ENCODE measurements at regions not wholly inside any gene's neighbourhood (a gene's known extent, or its start where the extent isn't known, plus 50 kb on each side); places are given as distances from the start of the nearest gene placed in this dataset.

DNA sequence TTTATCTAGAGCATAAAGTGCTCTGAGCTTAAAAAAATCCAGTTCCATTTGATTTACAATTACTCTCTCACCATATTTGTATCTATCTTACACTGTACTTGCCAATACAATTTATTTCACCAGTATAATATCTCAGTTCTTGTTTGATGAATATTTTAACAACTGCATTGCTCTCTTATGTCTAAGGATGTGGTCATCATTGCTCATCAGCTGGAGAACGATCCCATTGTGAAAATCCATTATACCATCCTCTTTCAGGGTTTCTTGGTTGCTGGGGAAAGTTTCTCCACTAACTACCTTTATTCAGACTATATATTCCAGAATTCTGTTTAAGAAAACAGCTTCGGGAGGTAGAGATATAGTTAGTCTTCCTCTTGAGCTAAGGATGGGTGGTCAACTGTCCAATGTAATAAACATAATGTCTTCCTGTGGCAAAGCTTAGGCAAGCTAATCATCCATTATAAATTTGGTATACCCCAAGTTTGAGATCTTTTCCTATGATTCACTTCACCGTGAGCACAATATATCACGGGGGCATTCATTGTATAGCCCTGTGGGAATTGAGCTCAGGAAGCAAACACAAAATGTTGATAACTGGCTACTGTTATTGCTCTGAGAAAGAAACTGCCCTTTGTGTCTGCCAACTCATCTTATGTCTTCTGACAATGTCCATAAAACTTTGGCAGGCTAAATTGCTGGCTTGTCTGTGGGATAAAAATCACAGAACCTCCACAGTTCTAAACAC, 2361.9 kb downstream of the ARAP2 start:
- Histone ChIP-seq H3K27ac (ENCODE audit: low read depth, low read length, severe bottlenecking) (no peak overlapping the region), H3K9me3 (ENCODE audit: control insufficient read depth, low read length) (no peaks in the 10 kb centered on the region), H3K36me3 (ENCODE audit: control insufficient read depth, insufficient read depth, low read length) (no peaks in the 10 kb centered on the region), H3K4me3 (ENCODE audit: extremely low read depth, insufficient read depth, low read length, poor library complexity, severe bottlenecking) (no peak overlapping the region), H3K4me1 (ENCODE audit: control insufficient read depth, insufficient read depth, low read length, poor library complexity, severe bottlenecking) (no peaks in the 10 kb centered on the region)
- WGBS, 2 experiments (ENCODE audit: insufficient coverage in 2 of 2): 100% methylated on average over 2 of the region's 4 CpGs; no CpG with 5 or more reads in 1 of the 2 experiments

DNA sequence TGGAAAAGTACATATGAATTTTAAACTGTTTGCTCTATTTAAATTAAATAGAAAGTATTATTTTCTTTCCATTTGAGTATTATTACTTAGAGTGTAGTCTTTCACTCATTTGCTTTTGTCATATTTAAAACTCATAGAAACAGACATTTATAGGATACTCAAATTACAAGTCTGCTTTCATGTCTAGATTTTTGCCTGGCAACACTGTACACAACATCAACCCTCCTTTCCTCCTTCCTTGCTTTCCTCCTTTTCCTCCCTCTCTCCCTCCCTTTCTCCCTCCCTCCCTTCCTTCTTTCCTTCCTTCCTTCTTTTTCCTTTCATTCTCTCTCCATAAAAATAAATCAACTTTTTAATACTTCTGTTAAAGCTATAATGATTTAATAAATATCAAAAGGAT, 2361.2 kb downstream of the ARAP2 start:
- Histone ChIP-seq H3K9me3 (ENCODE audit: control insufficient read depth, low read length) (no peaks in the 10 kb centered on the region), H3K36me3 (ENCODE audit: control insufficient read depth, insufficient read depth, low read length) (no peaks in the 10 kb centered on the region), H3K4me3 (ENCODE audit: extremely low read depth, insufficient read depth, low read length, poor library complexity, severe bottlenecking) (no peak overlapping the region), H3K4me1 (ENCODE audit: control insufficient read depth, insufficient read depth, low read length, poor library complexity, severe bottlenecking) (no peaks in the 10 kb centered on the region), H3K27ac (ENCODE audit: low read depth, low read length, severe bottlenecking) (no peak overlapping the region)

DNA sequence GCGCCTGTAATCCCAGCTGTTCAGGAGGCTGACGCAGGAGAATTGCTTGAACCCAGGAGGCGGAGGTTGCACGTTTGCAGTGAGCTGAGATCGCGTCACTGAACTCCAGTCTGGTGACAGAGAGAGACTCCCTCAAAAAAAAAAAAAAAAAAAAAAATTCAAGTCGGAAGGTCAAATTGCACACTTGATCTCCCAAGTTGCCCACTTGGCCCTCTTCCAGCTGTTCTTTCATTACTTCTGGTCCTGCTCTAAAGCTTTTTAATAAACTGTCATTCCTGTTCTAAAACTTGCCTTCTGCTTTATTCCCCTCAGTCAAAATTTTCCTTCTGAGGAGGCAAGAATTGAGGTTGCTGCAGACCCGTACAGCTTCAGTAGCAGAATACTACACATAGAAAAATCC, 2358.0 kb downstream of the ARAP2 start:
- WGBS, 2 experiments (ENCODE audit: insufficient coverage in 2 of 2): 91 to 94% methylated on average over 8 of the region's 8 CpGs
- Histone ChIP-seq H3K27ac (ENCODE audit: low read depth, low read length, severe bottlenecking) (no peak overlapping the region), H3K4me1 (ENCODE audit: control insufficient read depth, insufficient read depth, low read length, poor library complexity, severe bottlenecking) (no peaks in the 10 kb centered on the region), H3K36me3 (ENCODE audit: control insufficient read depth, insufficient read depth, low read length) (no peaks in the 10 kb centered on the region), H3K9me3 (ENCODE audit: control insufficient read depth, low read length) (no peaks in the 10 kb centered on the region), H3K4me3 (ENCODE audit: extremely low read depth, insufficient read depth, low read length, poor library complexity, severe bottlenecking) (no peak overlapping the region)

DNA sequence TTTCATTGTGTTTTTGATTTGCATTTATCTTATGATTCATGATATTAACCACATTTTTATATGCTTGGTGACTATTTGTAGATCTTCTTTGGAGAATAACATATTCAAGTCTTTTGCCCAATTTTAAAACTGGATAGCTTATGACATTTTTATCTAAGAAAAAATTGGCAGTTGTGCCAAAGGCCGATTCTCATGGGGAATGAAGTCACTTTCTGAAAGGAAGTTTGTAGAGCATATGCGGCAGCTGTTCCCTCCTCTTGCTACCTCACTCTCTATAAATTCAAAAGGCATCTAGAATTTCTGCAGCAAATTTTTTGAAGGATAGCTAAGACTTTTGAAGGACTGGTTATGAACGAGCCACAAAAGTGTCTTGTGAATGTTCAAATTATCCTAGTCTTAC, 2353.5 kb downstream of the ARAP2 start:
- H3K27ac ChIP-seq (ENCODE audit: low read depth, low read length, severe bottlenecking): no peak overlapping the region
- H3K4me1 ChIP-seq (ENCODE audit: control insufficient read depth, insufficient read depth, low read length, poor library complexity, severe bottlenecking): no peaks in the 10 kb centered on the region
- no peak overlapping the region for H3K4me3 ChIP-seq (ENCODE audit: extremely low read depth, insufficient read depth, low read length, poor library complexity, severe bottlenecking)
- WGBS, 2 experiments (ENCODE audit: insufficient coverage in 2 of 2): no CpG with 5 or more reads among the region's 3 CpGs
- no peaks in the 10 kb centered on the region for H3K36me3 ChIP-seq (ENCODE audit: control insufficient read depth, insufficient read depth, low read length)
- no peaks in the 10 kb centered on the region for H3K9me3 ChIP-seq (ENCODE audit: control insufficient read depth, low read length)

DNA sequence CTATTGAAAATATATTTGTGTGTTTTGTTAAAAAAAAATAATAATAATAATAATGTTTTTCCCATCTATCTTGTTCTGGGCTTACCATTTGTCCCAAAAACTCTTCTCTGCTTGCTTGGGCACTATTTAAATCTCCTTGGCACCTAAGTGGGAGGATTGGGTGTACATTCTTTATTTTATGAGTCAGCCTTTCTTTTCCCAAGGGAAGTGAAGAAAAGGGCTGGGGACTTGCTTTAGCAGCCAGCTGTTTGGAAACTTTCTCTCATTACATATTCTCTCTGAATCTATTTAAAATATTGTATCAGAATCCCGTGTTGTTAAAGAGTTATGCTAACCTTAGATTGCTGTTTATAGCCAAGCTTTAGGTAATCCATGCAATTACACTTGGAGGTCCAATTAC, 2332.4 kb downstream of the ARAP2 start:
- Histone ChIP-seq H3K4me3 (ENCODE audit: extremely low read depth, insufficient read depth, low read length, poor library complexity, severe bottlenecking) (no peak overlapping the region), H3K27ac (ENCODE audit: low read depth, low read length, severe bottlenecking) (no peak overlapping the region), H3K4me1 (ENCODE audit: control insufficient read depth, insufficient read depth, low read length, poor library complexity, severe bottlenecking) (no peaks in the 10 kb centered on the region), H3K9me3 (ENCODE audit: control insufficient read depth, low read length) (peaks cover 18% of the 10 kb centered on the region), H3K36me3 (ENCODE audit: control insufficient read depth, insufficient read depth, low read length) (no peaks in the 10 kb centered on the region)
- no CpG with 5 or more reads among the region's 1 CpG for WGBS, 2 experiments (ENCODE audit: insufficient coverage in 2 of 2)

DNA sequence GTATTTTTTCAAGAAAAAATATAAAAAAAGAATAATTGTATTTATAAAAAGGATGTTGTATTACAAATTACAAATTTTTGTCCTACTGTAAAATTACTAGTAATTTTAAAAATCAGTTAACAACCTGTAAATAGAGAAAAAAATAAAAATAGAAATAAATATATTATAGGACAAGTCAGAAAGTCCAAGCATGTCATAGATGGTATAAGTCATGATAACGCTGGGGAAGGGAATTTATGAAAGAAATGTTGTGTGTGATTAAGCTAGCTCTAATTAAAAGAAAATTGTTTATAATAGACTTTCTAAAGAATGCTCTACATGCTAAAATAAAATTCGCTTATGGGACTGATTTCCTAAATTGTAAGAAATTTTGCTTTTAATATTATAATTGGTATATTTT, 2329.9 kb downstream of the ARAP2 start:
- H3K9me3 ChIP-seq (ENCODE audit: control insufficient read depth, low read length): peaks cover 22% of the 10 kb centered on the region
- WGBS, 2 experiments (ENCODE audit: insufficient coverage in 2 of 2): 100% methylated on average over 1 of the region's 2 CpGs; no CpG with 5 or more reads in 1 of the 2 experiments
- no peak overlapping the region for H3K4me3 ChIP-seq (ENCODE audit: extremely low read depth, insufficient read depth, low read length, poor library complexity, severe bottlenecking)
- H3K36me3 ChIP-seq (ENCODE audit: control insufficient read depth, insufficient read depth, low read length): no peaks in the 10 kb centered on the region
- H3K27ac ChIP-seq (ENCODE audit: low read depth, low read length, severe bottlenecking): no peak overlapping the region
- H3K4me1 ChIP-seq (ENCODE audit: control insufficient read depth, insufficient read depth, low read length, poor library complexity, severe bottlenecking): no peaks in the 10 kb centered on the region

DNA sequence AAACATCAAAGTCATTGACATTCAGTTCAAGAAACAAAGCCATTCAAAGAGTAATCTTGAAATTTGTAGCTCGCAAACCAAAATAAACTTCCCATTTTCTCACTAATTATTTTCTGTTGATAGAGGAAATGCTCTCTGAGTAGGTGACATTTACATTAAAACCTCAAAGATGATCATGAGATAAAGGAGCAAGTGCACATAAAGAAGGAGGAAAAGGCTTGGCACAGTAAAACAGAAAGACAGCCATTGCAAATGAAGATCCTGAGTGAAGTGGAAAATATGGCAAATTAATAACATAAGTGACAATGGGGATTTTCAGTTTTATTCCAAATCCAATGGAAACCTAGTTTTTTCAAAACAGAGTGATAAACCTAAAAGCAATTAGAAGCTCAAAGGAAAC, 2320.8 kb downstream of the ARAP2 start:
- H3K9me3 ChIP-seq (ENCODE audit: control insufficient read depth, low read length): no peaks in the 10 kb centered on the region
- no CpG with 5 or more reads among the region's 1 CpG for WGBS, 2 experiments (ENCODE audit: insufficient coverage in 2 of 2)
- H3K27ac ChIP-seq (ENCODE audit: low read depth, low read length, severe bottlenecking): no peak overlapping the region
- no peaks in the 10 kb centered on the region for H3K36me3 ChIP-seq (ENCODE audit: control insufficient read depth, insufficient read depth, low read length)
- no peak overlapping the region for H3K4me3 ChIP-seq (ENCODE audit: extremely low read depth, insufficient read depth, low read length, poor library complexity, severe bottlenecking)
- peaks cover 6% of the 10 kb centered on the region for H3K4me1 ChIP-seq (ENCODE audit: control insufficient read depth, insufficient read depth, low read length, poor library complexity, severe bottlenecking)

DNA sequence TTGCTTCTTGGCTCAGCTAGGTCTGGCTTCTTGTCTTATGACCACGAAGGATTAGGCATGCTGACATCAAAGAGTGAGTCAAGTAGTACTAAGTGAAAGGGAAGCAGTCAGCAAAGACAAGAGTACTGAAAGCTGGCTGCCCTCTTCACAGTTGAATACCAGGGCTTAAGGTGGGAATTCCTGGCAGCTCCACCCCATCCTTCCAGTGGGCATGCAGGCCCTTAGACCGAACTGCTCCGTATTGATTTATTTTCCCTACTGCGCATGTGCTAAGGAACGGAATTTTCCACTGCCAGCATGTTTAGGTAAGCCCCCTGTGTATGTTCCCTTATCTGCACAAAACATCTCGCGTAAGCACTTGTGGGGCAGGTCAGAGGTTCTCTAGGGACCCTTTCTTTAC, 2320.1 kb downstream of the ARAP2 start:
- Histone ChIP-seq H3K9me3 (ENCODE audit: control insufficient read depth, low read length) (no peaks in the 10 kb centered on the region), H3K36me3 (ENCODE audit: control insufficient read depth, insufficient read depth, low read length) (no peaks in the 10 kb centered on the region), H3K27ac (ENCODE audit: low read depth, low read length, severe bottlenecking) (peak overlapping the region; percentile 7), H3K4me1 (ENCODE audit: control insufficient read depth, insufficient read depth, low read length, poor library complexity, severe bottlenecking) (peaks cover 6% of the 10 kb centered on the region), H3K4me3 (ENCODE audit: extremely low read depth, insufficient read depth, low read length, poor library complexity, severe bottlenecking) (no peak overlapping the region)
- 68 to 81% methylated on average over 7 of the region's 7 CpGs for WGBS, 2 experiments (ENCODE audit: insufficient coverage in 2 of 2)

DNA sequence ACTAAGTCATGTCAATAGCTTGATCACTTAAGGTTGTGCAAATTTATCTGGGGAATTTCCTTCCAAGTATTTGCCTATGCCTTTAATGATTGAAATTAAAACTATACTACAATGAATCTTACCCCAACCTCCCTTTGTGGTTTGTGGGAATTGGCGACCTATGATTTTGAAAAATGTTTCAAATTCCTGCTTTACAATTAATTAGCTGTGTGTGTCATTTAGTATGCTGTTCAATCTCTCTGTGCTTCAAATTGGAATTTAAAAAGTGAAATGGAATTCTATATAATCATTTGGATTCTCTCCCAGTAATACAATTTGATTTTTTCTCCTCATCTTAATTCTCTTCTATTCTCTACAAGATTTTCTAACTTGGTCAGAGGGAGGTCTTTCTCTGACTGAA, 2319.5 kb downstream of the ARAP2 start:
- no peak overlapping the region for H3K4me3 ChIP-seq (ENCODE audit: extremely low read depth, insufficient read depth, low read length, poor library complexity, severe bottlenecking)

DNA sequence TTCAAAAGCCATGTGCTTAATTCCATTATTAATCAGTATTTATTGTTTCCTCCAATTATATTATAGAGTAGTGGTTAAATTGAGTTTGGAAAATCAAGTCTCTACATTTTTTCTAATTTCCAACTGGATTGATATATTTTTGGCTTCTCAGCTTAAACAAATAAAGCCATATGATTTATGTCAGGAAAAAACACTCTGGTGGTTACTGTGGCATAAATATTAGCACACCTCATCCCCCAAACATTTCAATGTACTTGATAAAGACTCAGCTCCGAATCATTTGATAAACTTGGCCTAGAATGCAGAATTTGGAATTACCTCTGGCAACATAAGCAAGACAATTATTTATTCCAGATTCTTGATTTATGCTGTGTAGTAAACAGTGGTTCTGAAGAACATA, 2313.8 kb downstream of the ARAP2 start:
- Histone ChIP-seq H3K36me3 (ENCODE audit: control insufficient read depth, insufficient read depth, low read length) (no peaks in the 10 kb centered on the region), H3K4me3 (ENCODE audit: extremely low read depth, insufficient read depth, low read length, poor library complexity, severe bottlenecking) (no peak overlapping the region), H3K9me3 (ENCODE audit: control insufficient read depth, low read length) (no peaks in the 10 kb centered on the region), H3K4me1 (ENCODE audit: control insufficient read depth, insufficient read depth, low read length, poor library complexity, severe bottlenecking) (no peaks in the 10 kb centered on the region), H3K27ac (ENCODE audit: low read depth, low read length, severe bottlenecking) (no peak overlapping the region)
- WGBS, 2 experiments (ENCODE audit: insufficient coverage in 2 of 2): no CpG with 5 or more reads among the region's 1 CpG

More for the DNA sequence above, 2319.5 kb downstream of the ARAP2 start:
- no peaks in the 10 kb centered on the region for H3K9me3 ChIP-seq (ENCODE audit: control insufficient read depth, low read length)
- H3K36me3 ChIP-seq (ENCODE audit: control insufficient read depth, insufficient read depth, low read length): no peaks in the 10 kb centered on the region
- H3K27ac ChIP-seq (ENCODE audit: low read depth, low read length, severe bottlenecking): peak overlapping the region; percentile 7
- no CpG with 5 or more reads among the region's 1 CpG for WGBS, 2 experiments (ENCODE audit: insufficient coverage in 2 of 2)
- H3K4me1 ChIP-seq (ENCODE audit: control insufficient read depth, insufficient read depth, low read length, poor library complexity, severe bottlenecking): peaks cover 6% of the 10 kb centered on the region

DNA sequence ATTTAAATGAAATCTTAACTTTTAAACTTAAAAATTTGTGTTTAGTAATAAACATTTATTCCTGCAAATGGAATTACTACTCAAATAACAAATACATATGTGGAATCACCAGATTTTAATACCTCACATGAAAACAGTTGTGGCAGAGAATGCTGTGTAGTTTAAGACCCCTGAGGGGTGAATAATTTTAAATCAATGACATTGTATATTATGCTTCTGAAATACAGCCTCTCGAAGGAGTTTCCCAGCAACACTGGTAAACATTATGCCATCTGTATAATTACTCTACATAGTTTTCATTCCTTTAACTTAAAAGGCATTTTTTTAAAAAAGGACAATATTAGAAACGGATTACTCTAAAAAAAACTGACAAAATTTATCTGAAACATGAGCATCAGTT, 2313.3 kb downstream of the ARAP2 start:
- no peaks in the 10 kb centered on the region for H3K4me1 ChIP-seq (ENCODE audit: control insufficient read depth, insufficient read depth, low read length, poor library complexity, severe bottlenecking)
- H3K27ac ChIP-seq (ENCODE audit: low read depth, low read length, severe bottlenecking): no peak overlapping the region
- H3K36me3 ChIP-seq (ENCODE audit: control insufficient read depth, insufficient read depth, low read length): no peaks in the 10 kb centered on the region
- no peaks in the 10 kb centered on the region for H3K9me3 ChIP-seq (ENCODE audit: control insufficient read depth, low read length)
- 75% methylated on average over 1 of the region's 2 CpGs; no CpG with 5 or more reads in 1 of the 2 experiments for WGBS, 2 experiments (ENCODE audit: insufficient coverage in 2 of 2)
- H3K4me3 ChIP-seq (ENCODE audit: extremely low read depth, insufficient read depth, low read length, poor library complexity, severe bottlenecking): no peak overlapping the region

All from mesodermal cell (in vitro differentiated cells).